ENCODE measurements at regions not wholly inside any gene's neighbourhood (a gene's known extent, or its start where the extent isn't known, plus 50 kb on each side); places are given as distances from the start of the nearest gene placed in this dataset.

GRCh38 chr10:64261092-64261491 is 739.9 kb downstream of the REEP3 start:
- no peak for FAIRE-seq

- FAIRE-seq, result no peak
Observed at GRCh38 chr10:64261676-64262075, 740.5 kb downstream of the REEP3 start.

- FAIRE-seq, result no peak
Observed at GRCh38 chr10:64265961-64266360, 744.8 kb downstream of the REEP3 start.

- no peak for FAIRE-seq
Observed at GRCh38 chr10:64271508-64271907, 750.3 kb downstream of the REEP3 start.

- no peak for FAIRE-seq
Observed at GRCh38 chr10:64271983-64272382, 750.8 kb downstream of the REEP3 start.

GRCh38 chr10:64275001-64275400 is 753.8 kb downstream of the REEP3 start:
- FAIRE-seq, result no peak

- no peak for FAIRE-seq
Observed at GRCh38 chr10:64275774-64276173, 754.6 kb downstream of the REEP3 start.

- no peak for FAIRE-seq
Observed at GRCh38 chr10:64277536-64277935, 756.3 kb downstream of the REEP3 start.

GRCh38 chr10:64283621-64284020 is 762.4 kb downstream of the REEP3 start:
- FAIRE-seq, result no peak

GRCh38 chr10:64286533-64286932 is 765.3 kb downstream of the REEP3 start:
- no peak for FAIRE-seq

GRCh38 chr10:64288404-64288803 is 767.2 kb downstream of the REEP3 start:
- no peak for FAIRE-seq

- FAIRE-seq, result no peak
Observed at GRCh38 chr10:64303566-64303965, 782.4 kb downstream of the REEP3 start.

- no peak for FAIRE-seq
Observed at GRCh38 chr10:64306729-64307327, 785.6 kb downstream of the REEP3 start.

GRCh38 chr10:64312876-64313275 is 791.7 kb downstream of the REEP3 start:
- FAIRE-seq, result no peak

- no peak for FAIRE-seq
Observed at GRCh38 chr10:64313967-64314366, 792.8 kb downstream of the REEP3 start.

- FAIRE-seq, result no peak
Observed at GRCh38 chr10:64316416-64316815, 795.2 kb downstream of the REEP3 start.

GRCh38 chr10:64316833-64317232 is 795.6 kb downstream of the REEP3 start:
- no peak for FAIRE-seq

GRCh38 chr10:64320448-64320847 is 799.2 kb downstream of the REEP3 start:
- FAIRE-seq, result no peak

GRCh38 chr10:64329510-64329909 is 808.3 kb downstream of the REEP3 start:
- no peak for FAIRE-seq

GRCh38 chr10:64332551-64332950 is 811.4 kb downstream of the REEP3 start:
- no peak for FAIRE-seq

GRCh38 chr10:64334084-64334483 is 812.9 kb downstream of the REEP3 start:
- no peak for FAIRE-seq

- FAIRE-seq, result no peak
Observed at GRCh38 chr10:64344211-64344610, 823.0 kb downstream of the REEP3 start.

- no peak for FAIRE-seq
Observed at GRCh38 chr10:64345856-64346255, 824.7 kb downstream of the REEP3 start.

- no peak for FAIRE-seq
Observed at GRCh38 chr10:64346389-64346788, 825.2 kb downstream of the REEP3 start.

- no peak for FAIRE-seq
Observed at GRCh38 chr10:64350665-64351064, 829.5 kb downstream of the REEP3 start.

Measured in colon (tissue), 2 donors.